ENCODE measurements at regions not wholly inside any gene's neighbourhood (a gene's known extent, or its start where the extent isn't known, plus 50 kb on each side); places are given as distances from the start of the nearest gene placed in this dataset.

- Histone ChIP-seq H3T11ph (ENCODE audit: low read length) (no peak overlapping the region), H3K4me2 (ENCODE audit: insufficient read depth, insufficient read length, low read length) (no peak overlapping the region), H2BK120ac (ENCODE audit: low read depth, low read length, poor library complexity, severe bottlenecking) (no peak overlapping the region), H3K14ac (ENCODE audit: insufficient read depth, low read length) (no peak overlapping the region), H3K4ac (ENCODE audit: low read depth, low read length) (no peak overlapping the region), H2AK5ac (ENCODE audit: insufficient read length, low read length) (no peak overlapping the region), H3K23me2 (ENCODE audit: insufficient read length, low read depth, low read length, poor library complexity, severe bottlenecking) (no peaks in the 10 kb centered on the region), H3K23ac (ENCODE audit: insufficient read length, low read depth, low read length) (no peak overlapping the region), H3K79me1 (ENCODE audit: insufficient read depth, low read depth, low read length, poor library complexity, severe bottlenecking) (no peaks in the 10 kb centered on the region), H3K9ac (ENCODE audit: extremely low read depth, insufficient read length, low read length) (no peak overlapping the region), H3K4me1 (ENCODE audit: insufficient read depth, low read length) (no peaks in the 10 kb centered on the region), H3K79me2 (ENCODE audit: insufficient read depth, low read length) (no peaks in the 10 kb centered on the region), H4K8ac (replicated peaks; ENCODE audit: insufficient read length, low read depth, low read length) (no peak overlapping the region), H2BK15ac (ENCODE audit: low read depth, low read length) (no peak overlapping the region), H2BK20ac (ENCODE audit: low read depth, low read length, poor library complexity, severe bottlenecking) (no peak overlapping the region), H3K9me3 (ENCODE audit: control insufficient read depth, low read depth, low read length) (no peaks in the 10 kb centered on the region), H4K91ac (ENCODE audit: insufficient read length, low read depth, low read length) (no peak overlapping the region), H3K56ac (ENCODE audit: insufficient read length, low read depth, low read length) (no peak overlapping the region), H2BK5ac (ENCODE audit: insufficient read length, low read length) (no peak overlapping the region), H2AFZ (ENCODE audit: low read length) (no peak overlapping the region), H3K27ac (ENCODE audit: insufficient read length, low read depth, low read length) (no peak overlapping the region), H4K5ac (ENCODE audit: insufficient read length, low read depth, low read length) (no peak overlapping the region), H4K20me1 (ENCODE audit: control insufficient read depth, insufficient read depth, insufficient read length) (no peaks in the 10 kb centered on the region), H2BK12ac (ENCODE audit: insufficient read length, low read depth, low read length) (no peak overlapping the region), H3K18ac (ENCODE audit: insufficient read length, low read depth, low read length) (no peak overlapping the region), H3K27me3 (ENCODE audit: insufficient read depth, low read length) (no peaks in the 10 kb centered on the region)
- no peak for TF ChIP-seq CTCF (conservative IDR thresholded peaks at IDR 0.05)
- Mint-ChIP-seq H3K4me3 (no peak overlapping the region), H3K27ac (no peak overlapping the region), H3K4me1 (no peaks in the 10 kb centered on the region), H3K27me3 (ENCODE audit: low read depth) (no peaks in the 10 kb centered on the region), H3K36me3 (ENCODE audit: insufficient read depth in 1 of 3, low read depth in 3 of 3) (peaks cover 0 to 7% (median 2%) of the 10 kb centered on the region in 3 experiments; a peak in 4 of 7 replicates), H3K9me3 (peaks cover 0 to 9% of the 10 kb centered on the region in 2 experiments; a peak in 3 of 5 replicates)
- DNase-seq: no peak
- WGBS (ENCODE audit: extremely low coverage, insufficient read length, low lambda C conversion rate): no CpG with 5 or more reads among the region's 1 CpG
Measured at GRCh38 chr11:37770145-37770544, 1172.1 kb upstream of the RAG2 start.
